GM23338 (cell line): ENCODE measurements at regions not wholly inside any gene's neighbourhood (a gene's known extent, or its start where the extent isn't known, plus 50 kb on each side); places are given as distances from the start of the nearest gene placed in this dataset.

Experiments used
- ATAC-seq: fragments of 200-7000 bp; cut with Tn5 transposase; 3 replicates; pipeline ENCODE4 v1.9.1; 2020
- DNase-seq: peaks from one replicate; pipeline ENCODE4 v3.0.0-alpha.2; 2015; ENCODE audit warnings: low spot score
- H2AFZ ChIP-seq: fragments of 200-600 bp; sonication (generic); 2 replicates; pipeline ENCODE4 v1.8.0; 2016; ENCODE audit warnings: antibody characterized with exemption, mild to moderate bottlenecking, moderate library complexity
- H3F3A ChIP-seq: fragments of 200-600 bp; sonication (generic); replicated peaks from 2 replicates; pipeline ENCODE4 v1.8.0; 2017; ENCODE audit warnings: antibody characterized with exemption, mixed run types, low read depth
- H3K27ac ChIP-seq: fragments of 200-600 bp; sonication (generic); 2 replicates; pipeline ENCODE4 v1.6.1; 2016; ENCODE audit warnings: low read depth
- H3K27me3 ChIP-seq: fragments of 200-600 bp; sonication (generic); 2 replicates; pipeline ENCODE4 v1.8.0; 2016; ENCODE audit warnings: mild to moderate bottlenecking, mixed run types, moderate library complexity; ENCODE audit not compliant: insufficient read depth
- H3K36me3 ChIP-seq: fragments of 200-600 bp; sonication (generic); 2 replicates; pipeline ENCODE4 v1.8.0; 2016; ENCODE audit warnings: mild to moderate bottlenecking; ENCODE audit not compliant: insufficient read depth
- H3K4me1 ChIP-seq: fragments of 200-600 bp; sonication (generic); 2 replicates; pipeline ENCODE4 v1.8.0; 2016; ENCODE audit warnings: mild to moderate bottlenecking, moderate library complexity; ENCODE audit not compliant: insufficient read depth
- H3K4me2 ChIP-seq: fragments of 200-600 bp; sonication (generic); 2 replicates; pipeline ENCODE4 v1.7.1; 2017; ENCODE audit warnings: mixed run types
- H3K4me3 ChIP-seq: fragments of 200-600 bp; sonication (generic); 2 replicates; pipeline ENCODE4 v1.6.1; 2016; ENCODE audit warnings: mixed run types
- H3K79me2 ChIP-seq: fragments of 200-600 bp; sonication (generic); replicated peaks from 2 replicates; pipeline ENCODE4 v1.8.0; 2017; ENCODE audit warnings: mild to moderate bottlenecking; ENCODE audit not compliant: insufficient read depth
- H3K9me2 ChIP-seq: fragments of 200-600 bp; sonication (generic); 2 replicates; pipeline ENCODE4 v1.8.0; 2017; ENCODE audit not compliant: insufficient read depth
- H4K20me1 ChIP-seq: fragments of 200-600 bp; sonication (generic); replicated peaks from 2 replicates; pipeline ENCODE4 v1.8.0; 2017; ENCODE audit warnings: mild to moderate bottlenecking; ENCODE audit not compliant: insufficient read depth
- H3K27ac Mint-ChIP-seq: 2 replicates; pipeline ENCODE4 v1.8.0; 2020; ENCODE audit warnings: inconsistent platforms, mild to moderate bottlenecking, moderate library complexity, mixed read lengths
- H3K27me3 Mint-ChIP-seq: 3 replicates; pipeline ENCODE4 v1.8.0; 2022; ENCODE audit warnings: low read depth, mild to moderate bottlenecking, moderate library complexity, mixed read lengths, inconsistent platforms; ENCODE audit not compliant: insufficient read depth, poor library complexity
- H3K36me3 Mint-ChIP-seq: 3 replicates; pipeline ENCODE4 v1.8.0; 2021; ENCODE audit warnings: low read depth, mild to moderate bottlenecking, inconsistent platforms, moderate library complexity, mixed read lengths
- H3K4me1 Mint-ChIP-seq: 3 replicates; pipeline ENCODE4 v1.8.0; 2020; ENCODE audit warnings: mild to moderate bottlenecking, inconsistent platforms, mixed read lengths
- H3K4me3 Mint-ChIP-seq: 3 replicates; pipeline ENCODE4 v1.8.0; 2021; ENCODE audit warnings: moderate library complexity, mild to moderate bottlenecking, inconsistent platforms, mixed read lengths
- H3K9me3 Mint-ChIP-seq: 3 replicates; pipeline ENCODE4 v1.8.0; 2020; ENCODE audit warnings: moderate library complexity, mild to moderate bottlenecking, inconsistent platforms, mixed read lengths
- EZH2 ChIP-seq: fragments of 200-600 bp; sonication (generic); IDR thresholded peaks from one replicate; pipeline ENCODE4 v1.8.0; 2017; ENCODE audit warnings: antibody characterized with exemption, mild to moderate bottlenecking, low read depth; ENCODE audit not compliant: unreplicated experiment
- EZH2phosphoT487 ChIP-seq: fragments of 200-600 bp; sonication (generic); IDR thresholded peaks from one replicate; pipeline ENCODE4 v1.8.1; 2018; ENCODE audit warnings: antibody characterized with exemption; ENCODE audit not compliant: unreplicated experiment
- POLR2AphosphoS5 ChIP-seq: IDR thresholded peaks from 2 replicates; pipeline ENCODE4 v1.6.1; 2016; ENCODE audit warnings: antibody characterized with exemption, low read depth
- STAT1 ChIP-seq: IDR thresholded peaks from one replicate; pipeline ENCODE4 v1.6.1; 2016; ENCODE audit warnings: antibody characterized with exemption; ENCODE audit not compliant: unreplicated experiment
- ZNF114 ChIP-seq: fragments of 250-450 bp; sonication (Bioruptor Pico); IDR thresholded peaks from 2 replicates; pipeline ENCODE4 v1.5.0; 2020; ENCODE audit warnings: mild to moderate bottlenecking, moderate library complexity
- TF ChIP-seq, protein P1 (sequence below): IDR thresholded peaks from one replicate; pipeline ENCODE4 v1.6.1; 2018; ENCODE audit warnings: antibody characterized with exemption; ENCODE audit not compliant: unreplicated experiment
- TF ChIP-seq, protein P2 (sequence below): IDR thresholded peaks from 2 replicates; pipeline ENCODE4 v1.6.1; 2016; ENCODE audit warnings: antibody characterized with exemption
- TF ChIP-seq, protein P3 (sequence below), 2 experiments: fragments of 200-600 bp in 1 of 2; sonication (generic) in 1 of 2; conservative IDR thresholded peaks; 2 replicates each; pipeline versions ENCODE4 v1.5.1 to v1.6.1; 2016 to 2017; ENCODE audit warnings: antibody characterized with exemption in 2 of 2, low read depth in 2 of 2, mild to moderate bottlenecking in 2 of 2, moderate library complexity in 1 of 2

DNA sequence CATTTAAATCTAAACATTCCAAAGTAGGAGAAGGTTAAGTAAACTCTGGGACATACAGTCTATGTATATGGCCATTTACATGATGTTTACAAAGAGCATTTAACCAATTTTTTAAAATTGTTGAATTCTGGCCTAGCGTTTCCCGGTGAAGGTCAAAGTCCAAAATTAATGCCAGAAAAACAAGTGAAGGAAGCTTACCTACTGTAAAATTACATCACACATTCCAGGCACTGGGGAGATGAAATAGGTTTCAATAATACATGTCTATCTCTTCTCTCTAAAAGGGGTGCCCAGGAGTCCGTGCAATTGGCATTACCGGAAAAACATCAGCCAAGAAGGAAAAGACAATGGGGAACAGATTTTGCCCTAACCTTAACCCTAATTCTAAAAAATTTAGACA, 358.8 kb downstream of the VPS13C start (continued):
- TF ChIP-seq, protein P1, sequence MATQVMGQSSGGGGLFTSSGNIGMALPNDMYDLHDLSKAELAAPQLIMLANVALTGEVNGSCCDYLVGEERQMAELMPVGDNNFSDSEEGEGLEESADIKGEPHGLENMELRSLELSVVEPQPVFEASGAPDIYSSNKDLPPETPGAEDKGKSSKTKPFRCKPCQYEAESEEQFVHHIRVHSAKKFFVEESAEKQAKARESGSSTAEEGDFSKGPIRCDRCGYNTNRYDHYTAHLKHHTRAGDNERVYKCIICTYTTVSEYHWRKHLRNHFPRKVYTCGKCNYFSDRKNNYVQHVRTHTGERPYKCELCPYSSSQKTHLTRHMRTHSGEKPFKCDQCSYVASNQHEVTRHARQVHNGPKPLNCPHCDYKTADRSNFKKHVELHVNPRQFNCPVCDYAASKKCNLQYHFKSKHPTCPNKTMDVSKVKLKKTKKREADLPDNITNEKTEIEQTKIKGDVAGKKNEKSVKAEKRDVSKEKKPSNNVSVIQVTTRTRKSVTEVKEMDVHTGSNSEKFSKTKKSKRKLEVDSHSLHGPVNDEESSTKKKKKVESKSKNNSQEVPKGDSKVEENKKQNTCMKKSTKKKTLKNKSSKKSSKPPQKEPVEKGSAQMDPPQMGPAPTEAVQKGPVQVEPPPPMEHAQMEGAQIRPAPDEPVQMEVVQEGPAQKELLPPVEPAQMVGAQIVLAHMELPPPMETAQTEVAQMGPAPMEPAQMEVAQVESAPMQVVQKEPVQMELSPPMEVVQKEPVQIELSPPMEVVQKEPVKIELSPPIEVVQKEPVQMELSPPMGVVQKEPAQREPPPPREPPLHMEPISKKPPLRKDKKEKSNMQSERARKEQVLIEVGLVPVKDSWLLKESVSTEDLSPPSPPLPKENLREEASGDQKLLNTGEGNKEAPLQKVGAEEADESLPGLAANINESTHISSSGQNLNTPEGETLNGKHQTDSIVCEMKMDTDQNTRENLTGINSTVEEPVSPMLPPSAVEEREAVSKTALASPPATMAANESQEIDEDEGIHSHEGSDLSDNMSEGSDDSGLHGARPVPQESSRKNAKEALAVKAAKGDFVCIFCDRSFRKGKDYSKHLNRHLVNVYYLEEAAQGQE: no peak
- TF ChIP-seq, protein P2, sequence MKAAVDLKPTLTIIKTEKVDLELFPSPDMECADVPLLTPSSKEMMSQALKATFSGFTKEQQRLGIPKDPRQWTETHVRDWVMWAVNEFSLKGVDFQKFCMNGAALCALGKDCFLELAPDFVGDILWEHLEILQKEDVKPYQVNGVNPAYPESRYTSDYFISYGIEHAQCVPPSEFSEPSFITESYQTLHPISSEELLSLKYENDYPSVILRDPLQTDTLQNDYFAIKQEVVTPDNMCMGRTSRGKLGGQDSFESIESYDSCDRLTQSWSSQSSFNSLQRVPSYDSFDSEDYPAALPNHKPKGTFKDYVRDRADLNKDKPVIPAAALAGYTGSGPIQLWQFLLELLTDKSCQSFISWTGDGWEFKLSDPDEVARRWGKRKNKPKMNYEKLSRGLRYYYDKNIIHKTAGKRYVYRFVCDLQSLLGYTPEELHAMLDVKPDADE: no peak
- TF ChIP-seq EZH2: no peak
- TF ChIP-seq POLR2AphosphoS5: no peak
- no peak for TF ChIP-seq EZH2phosphoT487
- TF ChIP-seq, protein P3, sequence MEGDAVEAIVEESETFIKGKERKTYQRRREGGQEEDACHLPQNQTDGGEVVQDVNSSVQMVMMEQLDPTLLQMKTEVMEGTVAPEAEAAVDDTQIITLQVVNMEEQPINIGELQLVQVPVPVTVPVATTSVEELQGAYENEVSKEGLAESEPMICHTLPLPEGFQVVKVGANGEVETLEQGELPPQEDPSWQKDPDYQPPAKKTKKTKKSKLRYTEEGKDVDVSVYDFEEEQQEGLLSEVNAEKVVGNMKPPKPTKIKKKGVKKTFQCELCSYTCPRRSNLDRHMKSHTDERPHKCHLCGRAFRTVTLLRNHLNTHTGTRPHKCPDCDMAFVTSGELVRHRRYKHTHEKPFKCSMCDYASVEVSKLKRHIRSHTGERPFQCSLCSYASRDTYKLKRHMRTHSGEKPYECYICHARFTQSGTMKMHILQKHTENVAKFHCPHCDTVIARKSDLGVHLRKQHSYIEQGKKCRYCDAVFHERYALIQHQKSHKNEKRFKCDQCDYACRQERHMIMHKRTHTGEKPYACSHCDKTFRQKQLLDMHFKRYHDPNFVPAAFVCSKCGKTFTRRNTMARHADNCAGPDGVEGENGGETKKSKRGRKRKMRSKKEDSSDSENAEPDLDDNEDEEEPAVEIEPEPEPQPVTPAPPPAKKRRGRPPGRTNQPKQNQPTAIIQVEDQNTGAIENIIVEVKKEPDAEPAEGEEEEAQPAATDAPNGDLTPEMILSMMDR (conservative IDR thresholded peaks at IDR 0.05; ENCODE audit: low read depth in 2 of 2): no peak
- TF ChIP-seq ZNF114 (CRISPR knock-in tag): no peak

DNA sequence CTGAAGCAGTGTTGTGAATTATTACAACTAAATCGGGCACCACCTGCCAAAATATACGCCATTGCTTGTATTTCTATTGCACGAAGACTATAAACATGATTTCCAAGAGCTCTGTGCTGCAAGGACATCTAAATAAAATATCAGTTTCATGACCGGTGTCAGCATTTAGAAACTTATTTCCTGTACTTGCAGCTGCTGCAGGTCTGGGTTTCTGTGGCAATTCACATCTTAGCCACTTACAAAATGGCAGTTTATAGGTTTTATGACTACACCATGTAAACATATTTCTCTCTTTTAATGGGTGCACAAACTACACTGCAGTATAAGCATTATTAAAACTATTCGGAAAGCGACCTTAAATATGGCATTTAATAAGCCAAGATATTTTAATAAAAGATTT, 359.4 kb downstream of the VPS13C start:
- H3K4me3 Mint-ChIP-seq: no peak overlapping the region
- H4K20me1 ChIP-seq: no peaks in the 10 kb centered on the region
- H3K27ac Mint-ChIP-seq: no peak overlapping the region
- TF ChIP-seq POLR2AphosphoS5: no peak
- TF ChIP-seq, protein P1: no peak
- no peak for TF ChIP-seq STAT1
- TF ChIP-seq EZH2: no peak
- no peak for TF ChIP-seq EZH2phosphoT487

More for the DNA sequence above, 359.4 kb downstream of the VPS13C start:
- Histone ChIP-seq H3K4me2 (no peak overlapping the region), H3K27me3 (no peaks in the 10 kb centered on the region), H3K27ac (no peak overlapping the region), H3K4me1 (peaks cover 14% of the 10 kb centered on the region), H2AFZ (no peak overlapping the region), H3K4me3 (no peak overlapping the region), H3F3A (no peaks in the 10 kb centered on the region), H3K79me2 (no peaks in the 10 kb centered on the region), H3K9me2 (peaks cover 6% of the 10 kb centered on the region; the same call in 1 of the 2 replicates), H3K36me3 (no peaks in the 10 kb centered on the region)
- H3K9me3 Mint-ChIP-seq: no peaks in the 10 kb centered on the region
- peaks cover 16% of the 10 kb centered on the region for H3K4me1 Mint-ChIP-seq
- no peaks in the 10 kb centered on the region for H3K27me3 Mint-ChIP-seq
- ATAC-seq (no peak), DNase-seq (no peak)
- H3K36me3 Mint-ChIP-seq: no peaks in the 10 kb centered on the region
